ENCODE measurements at regions not wholly inside any gene's neighbourhood (a gene's known extent, or its start where the extent isn't known, plus 50 kb on each side); places are given as distances from the start of the nearest gene placed in this dataset.
"Not testable (repeated sequence)": the region's sequence is repeated elsewhere in the genome, so short reads cannot be mapped to it uniquely, and the experiment has no call there.

DNA sequence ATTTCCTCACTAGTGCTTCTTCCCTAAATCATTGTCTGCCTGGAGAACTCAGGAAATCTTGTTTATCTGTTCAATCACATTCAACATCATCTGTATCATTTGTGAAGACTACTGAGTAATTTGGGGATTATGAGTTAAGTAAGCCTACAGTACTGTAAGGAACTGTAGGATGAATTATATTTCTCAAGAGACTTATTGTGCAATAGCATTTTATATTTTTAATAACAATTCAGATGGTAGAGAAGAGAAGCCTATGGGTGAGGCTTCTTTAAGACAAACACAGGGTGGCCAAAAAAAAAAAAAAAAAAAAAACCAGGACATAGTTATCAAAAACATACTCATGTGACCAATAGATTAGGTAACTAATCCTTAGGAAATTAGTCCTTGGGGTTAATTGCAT, 282.7 kb downstream of the FAM181B start:
- no peak for ATAC-seq
- no peaks in the 10 kb centered on the region for H3K27me3 Mint-ChIP-seq (ENCODE audit: low read depth)
- H3K9me3 Mint-ChIP-seq (ENCODE audit: insufficient read depth), result no peaks in the 10 kb centered on the region

DNA sequence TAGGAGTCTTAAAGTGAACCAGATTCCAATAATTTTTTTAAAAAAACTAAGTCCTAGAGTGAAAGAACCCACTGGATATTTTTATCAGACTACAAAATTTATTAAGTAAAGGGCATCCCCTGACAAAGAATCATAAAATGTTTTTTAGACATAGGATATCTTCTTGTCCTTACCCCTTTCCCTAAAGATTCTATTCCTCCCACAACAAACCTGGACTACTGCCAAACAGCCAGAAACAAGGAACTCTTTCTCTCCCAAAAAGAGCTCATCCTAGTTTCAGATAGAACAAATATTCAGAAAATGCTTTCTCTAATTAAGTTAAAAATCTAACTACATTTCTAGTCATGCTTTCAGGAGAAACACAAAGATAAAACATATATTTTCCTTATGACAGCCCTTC, 327.1 kb downstream of the FAM181B start:
- ATAC-seq, result no peak
- POLR2A ChIA-PET, result no interaction called here
- H3K27ac Mint-ChIP-seq, result no peak overlapping the region

More for the DNA sequence above, 282.7 kb downstream of the FAM181B start:
- Mint-ChIP-seq H3K36me3 (ENCODE audit: low read depth) (no peaks in the 10 kb centered on the region), H3K4me3 (no peak overlapping the region), H3K4me1 (ENCODE audit: low read depth) (no peaks in the 10 kb centered on the region), H3K27ac (no peak overlapping the region)
- no peak for DNase-seq
- ChIA-PET POLR2A (no interaction called here), CTCF (no interaction called here)

DNA sequence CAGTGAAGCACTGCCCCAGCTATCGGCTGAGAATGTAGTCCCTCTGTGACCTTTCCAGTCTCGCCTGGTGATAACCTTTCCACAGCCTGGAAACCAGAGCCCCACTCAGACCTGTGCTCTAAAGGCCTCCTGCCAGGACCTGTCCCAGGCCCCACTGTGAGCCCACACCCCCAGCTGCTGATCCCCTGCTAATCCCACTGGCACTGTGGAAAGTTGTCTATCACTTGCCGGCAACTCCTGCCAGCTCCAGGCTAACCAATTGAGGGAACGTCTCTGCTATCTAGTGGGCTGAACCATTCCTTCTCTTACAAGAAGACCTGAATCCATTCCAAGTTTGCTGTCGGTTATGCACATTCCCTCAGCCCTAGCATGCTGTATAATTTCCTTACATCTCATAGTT, 328.2 kb downstream of the FAM181B start:
- Mint-ChIP-seq H3K4me1 (ENCODE audit: low read depth) (no peaks in the 10 kb centered on the region), H3K36me3 (ENCODE audit: low read depth) (no peaks in the 10 kb centered on the region), H3K9me3 (ENCODE audit: insufficient read depth) (peaks cover 8% of the 10 kb centered on the region), H3K27me3 (ENCODE audit: low read depth) (no peaks in the 10 kb centered on the region), H3K27ac (no peak overlapping the region), H3K4me3 (no peak overlapping the region)
- ATAC-seq (no peak), DNase-seq (no peak)
- ChIA-PET CTCF (no interaction called here), POLR2A (no interaction called here)

More for the DNA sequence above, 327.1 kb downstream of the FAM181B start:
- H3K4me1 Mint-ChIP-seq (ENCODE audit: low read depth), result no peaks in the 10 kb centered on the region
- H3K27me3 Mint-ChIP-seq (ENCODE audit: low read depth), result no peaks in the 10 kb centered on the region
- CTCF ChIA-PET, result no interaction called here
- peaks cover 5% of the 10 kb centered on the region for H3K9me3 Mint-ChIP-seq (ENCODE audit: insufficient read depth)
- no peak for DNase-seq
- H3K36me3 Mint-ChIP-seq (ENCODE audit: low read depth), result no peaks in the 10 kb centered on the region
- no peak overlapping the region for H3K4me3 Mint-ChIP-seq

DNA sequence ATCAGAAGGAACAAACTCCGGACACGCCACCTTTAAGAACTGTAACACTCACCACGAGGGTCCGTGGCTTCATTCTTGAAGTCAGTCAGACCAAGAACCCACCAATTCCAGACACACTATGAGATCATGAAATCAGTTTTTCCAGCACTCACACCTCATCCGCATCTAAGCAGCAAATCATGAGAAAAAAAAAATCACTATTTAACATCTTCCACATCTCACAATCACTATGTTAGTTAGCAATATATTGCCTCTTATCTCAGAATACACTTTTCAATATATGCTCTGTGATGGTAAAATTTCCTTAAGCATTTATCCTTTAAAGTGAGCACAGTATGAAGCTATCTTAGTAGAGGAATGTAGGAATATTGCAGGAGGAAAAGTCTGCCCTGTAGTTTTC, 328.7 kb downstream of the FAM181B start:
- Mint-ChIP-seq H3K27ac (no peak overlapping the region), H3K4me3 (no peak overlapping the region), H3K4me1 (ENCODE audit: low read depth) (no peaks in the 10 kb centered on the region), H3K36me3 (ENCODE audit: low read depth) (no peaks in the 10 kb centered on the region), H3K27me3 (ENCODE audit: low read depth) (no peaks in the 10 kb centered on the region), H3K9me3 (ENCODE audit: insufficient read depth) (peaks cover 8% of the 10 kb centered on the region)
- no peak for ATAC-seq
- ChIA-PET POLR2A (no interaction called here), CTCF (no interaction called here)
- DNase-seq, result no peak

DNA sequence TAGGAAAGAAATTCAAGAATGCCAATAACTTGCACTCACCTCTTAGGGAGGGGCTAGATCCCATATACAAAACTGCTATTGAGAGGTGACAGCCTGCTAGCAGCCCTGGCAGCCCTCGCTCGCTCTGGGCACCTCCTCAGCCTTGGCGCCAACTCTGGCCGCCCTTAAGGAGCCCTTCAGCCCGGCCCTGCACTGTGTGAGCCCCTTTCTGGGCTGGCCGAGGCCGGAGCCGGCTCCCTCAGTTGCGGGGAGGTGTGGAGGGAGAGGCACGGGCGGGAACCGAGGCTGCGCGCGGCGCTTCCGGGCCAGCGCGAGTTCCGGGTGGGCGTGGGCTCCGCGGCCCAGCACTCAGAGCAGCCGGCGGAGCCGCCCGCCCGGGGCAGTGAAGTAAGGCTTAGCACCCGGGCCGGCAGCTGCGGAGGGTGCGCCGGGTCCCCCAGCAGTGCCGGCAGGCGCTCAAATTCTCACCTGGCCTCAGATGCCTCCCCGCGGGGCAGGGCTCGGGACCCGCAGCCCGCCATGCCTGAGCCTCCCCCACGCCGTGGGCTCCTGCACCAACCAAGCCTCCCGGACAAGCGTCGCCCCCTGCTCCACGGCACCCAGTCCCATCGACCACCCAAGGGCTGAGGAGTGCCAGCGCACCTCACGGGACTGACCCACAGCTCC, 329.9 kb downstream of the FAM181B start:
- ATAC-seq (no peak), DNase-seq (no peak)
- Mint-ChIP-seq H3K27me3 (ENCODE audit: low read depth) (no peaks in the 10 kb centered on the region), H3K27ac (no peak overlapping the region), H3K4me1 (ENCODE audit: low read depth) (no peaks in the 10 kb centered on the region), H3K9me3 (ENCODE audit: insufficient read depth) (peaks cover 8% of the 10 kb centered on the region), H3K4me3 (no peak overlapping the region), H3K36me3 (ENCODE audit: low read depth) (no peaks in the 10 kb centered on the region)
- POLR2A ChIA-PET, result no interaction called here
- CTCF ChIA-PET, result no interaction called here

DNA sequence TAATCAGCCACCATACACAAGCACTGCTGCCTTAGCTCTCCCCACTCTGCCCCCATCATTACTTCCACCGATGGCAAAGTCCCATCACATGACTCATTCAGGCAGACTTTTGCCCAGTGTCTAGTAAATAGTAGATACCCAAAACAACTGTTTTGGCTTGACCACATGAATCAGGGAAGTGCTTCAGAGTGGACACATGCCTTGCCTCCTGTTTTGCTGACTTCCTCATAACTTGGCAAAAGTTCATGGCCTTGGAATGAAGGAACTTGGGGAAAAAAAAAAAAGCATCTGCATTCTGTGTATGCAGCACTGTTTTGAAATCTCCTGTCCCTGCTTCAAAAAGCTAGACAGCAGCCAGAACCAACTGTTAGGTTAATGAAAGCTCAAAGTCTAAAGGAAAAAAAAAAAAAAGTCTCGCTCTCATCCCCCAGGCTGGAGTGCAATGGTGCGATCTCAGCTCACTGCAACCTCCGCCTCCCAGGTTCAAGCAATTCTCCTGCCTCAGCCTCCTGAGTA, 335.3 kb downstream of the FAM181B start:
- ATAC-seq, result no peak
- ChIA-PET POLR2A (no interaction called here), CTCF (no interaction called here)
- Mint-ChIP-seq H3K27ac (no peak overlapping the region), H3K4me3 (no peak overlapping the region), H3K27me3 (ENCODE audit: low read depth) (no peaks in the 10 kb centered on the region), H3K36me3 (ENCODE audit: low read depth) (no peaks in the 10 kb centered on the region), H3K4me1 (ENCODE audit: low read depth) (no peaks in the 10 kb centered on the region), H3K9me3 (ENCODE audit: insufficient read depth) (peaks cover 7% of the 10 kb centered on the region)
- no peak for DNase-seq

DNA sequence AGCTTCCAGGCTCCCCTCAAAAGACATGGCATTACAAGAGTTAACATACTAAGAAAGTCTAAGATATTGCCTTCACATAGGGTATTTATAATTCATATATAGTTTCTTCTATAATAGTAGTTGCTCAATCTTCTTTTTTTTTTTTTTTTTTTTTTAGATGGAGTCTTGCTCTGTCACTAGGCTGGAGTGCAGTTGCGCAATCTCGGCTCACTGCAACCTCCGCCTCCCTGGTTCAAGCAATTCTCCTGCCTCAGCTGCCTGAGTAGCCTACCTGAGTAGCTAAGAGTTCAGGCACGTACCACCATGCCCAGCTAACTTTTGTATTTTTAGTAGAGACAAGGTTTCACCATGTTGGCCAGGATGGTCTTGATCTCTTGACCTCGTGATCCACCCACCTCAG, 337.0 kb downstream of the FAM181B start:
- ATAC-seq; H3K27ac Mint-ChIP-seq; POLR2A ChIA-PET; H3K36me3 Mint-ChIP-seq (ENCODE audit: low read depth); H3K27me3 Mint-ChIP-seq (ENCODE audit: low read depth); H3K9me3 Mint-ChIP-seq (ENCODE audit: insufficient read depth); H3K4me3 Mint-ChIP-seq; H3K4me1 Mint-ChIP-seq (ENCODE audit: low read depth); DNase-seq; CTCF ChIA-PET: not testable (repeated sequence)

DNA sequence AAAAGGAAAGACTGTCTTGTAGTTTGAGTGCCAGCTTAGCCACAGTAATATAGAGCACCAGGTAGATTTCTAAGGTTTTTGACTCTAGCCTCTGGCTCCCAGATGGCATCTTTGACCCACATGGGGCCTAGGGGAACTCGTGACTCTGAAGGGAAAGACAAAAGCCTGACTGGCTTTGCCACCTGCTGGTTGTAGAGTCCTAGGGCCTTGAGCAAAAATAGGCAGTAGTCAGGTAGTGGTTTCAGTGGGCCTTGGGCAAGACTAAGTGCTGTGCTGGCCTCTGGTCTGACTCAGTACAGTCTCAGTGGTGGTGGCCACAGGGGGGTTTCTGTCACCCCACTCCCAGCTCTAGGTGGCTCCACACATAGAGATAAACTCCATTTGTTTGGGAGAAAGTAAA, 349.4 kb downstream of the FAM181B start:
- Mint-ChIP-seq H3K27me3 (ENCODE audit: low read depth) (no peaks in the 10 kb centered on the region), H3K4me1 (ENCODE audit: low read depth) (no peaks in the 10 kb centered on the region), H3K27ac (no peak overlapping the region), H3K36me3 (ENCODE audit: low read depth) (no peaks in the 10 kb centered on the region), H3K4me3 (no peak overlapping the region), H3K9me3 (ENCODE audit: insufficient read depth) (no peaks in the 10 kb centered on the region)
- CTCF ChIA-PET, result no interaction called here
- DNase-seq, result no peak
- ATAC-seq, result no peak
- POLR2A ChIA-PET, result no interaction called here

DNA sequence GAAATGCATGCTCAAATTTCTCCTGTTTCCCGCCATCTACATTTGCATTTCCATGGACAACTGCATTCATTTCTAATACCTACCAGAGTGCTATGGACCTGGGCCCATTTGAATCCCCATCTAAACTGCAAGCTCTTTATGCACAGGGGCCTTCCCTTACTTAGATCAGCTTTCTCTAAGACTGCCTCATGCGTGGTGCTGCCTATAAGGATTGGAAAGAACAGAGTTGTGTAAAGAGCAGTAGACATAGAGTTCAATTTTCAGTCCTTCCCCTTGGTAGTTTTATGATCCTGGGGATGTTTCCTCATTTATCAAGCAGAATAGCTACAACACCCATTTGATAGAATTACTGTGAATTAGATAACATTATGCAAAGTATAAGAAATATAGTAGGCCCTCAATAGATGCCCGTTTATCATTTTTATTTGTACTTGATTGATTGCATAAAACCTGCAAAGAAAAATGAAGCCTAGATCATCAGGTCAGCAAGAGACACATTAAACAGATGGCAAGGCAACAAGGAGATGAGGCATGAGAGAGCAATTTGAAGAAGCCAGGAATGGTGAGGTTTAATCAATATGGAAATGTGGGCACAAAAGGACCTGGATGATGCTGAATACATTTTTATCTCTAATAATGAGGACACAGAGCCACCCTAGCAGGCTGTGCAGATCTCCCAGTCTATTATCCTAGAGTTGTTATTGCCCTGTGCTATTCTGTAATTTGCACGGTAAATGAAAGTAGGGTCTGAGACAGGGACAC, 359.7 kb downstream of the FAM181B start:
- no peaks in the 10 kb centered on the region for H3K4me1 Mint-ChIP-seq (ENCODE audit: low read depth)
- H3K4me3 Mint-ChIP-seq, result no peak overlapping the region
- H3K27ac Mint-ChIP-seq, result no peak overlapping the region
- POLR2A ChIA-PET, result no interaction called here
- no peaks in the 10 kb centered on the region for H3K27me3 Mint-ChIP-seq (ENCODE audit: low read depth)
- no peaks in the 10 kb centered on the region for H3K36me3 Mint-ChIP-seq (ENCODE audit: low read depth)
- CTCF ChIA-PET, result no interaction called here
- ATAC-seq, result no peak
- DNase-seq, result no peak
- H3K9me3 Mint-ChIP-seq (ENCODE audit: insufficient read depth), result no peaks in the 10 kb centered on the region

DNA sequence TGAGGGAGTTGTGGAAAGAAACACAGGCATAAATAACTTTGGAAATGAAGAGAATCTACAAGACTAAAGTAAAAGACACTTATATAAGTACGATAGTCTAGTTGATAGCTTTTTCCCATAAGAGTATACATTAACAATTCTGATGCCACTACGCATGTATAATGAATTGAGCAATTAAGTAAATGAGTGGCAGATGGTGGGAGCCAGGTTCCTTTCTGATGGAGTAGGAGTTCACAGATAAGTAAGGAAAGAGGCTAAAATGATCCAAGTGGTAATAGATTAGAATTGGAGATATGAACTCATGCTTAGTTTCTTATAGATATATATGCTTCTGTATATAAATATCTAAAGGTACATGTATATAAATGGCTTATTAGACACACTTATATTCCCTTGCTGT, 368.3 kb downstream of the FAM181B start:
- CTCF ChIA-PET, result no interaction called here
- H3K9me3 Mint-ChIP-seq (ENCODE audit: insufficient read depth), result no peaks in the 10 kb centered on the region
- ATAC-seq, result no peak
- no peaks in the 10 kb centered on the region for H3K4me1 Mint-ChIP-seq (ENCODE audit: low read depth)
- H3K27me3 Mint-ChIP-seq (ENCODE audit: low read depth), result no peaks in the 10 kb centered on the region
- H3K27ac Mint-ChIP-seq, result no peak overlapping the region
- no peaks in the 10 kb centered on the region for H3K36me3 Mint-ChIP-seq (ENCODE audit: low read depth)
- POLR2A ChIA-PET, result no interaction called here
- no peak overlapping the region for H3K4me3 Mint-ChIP-seq
- no peak for DNase-seq

DNA sequence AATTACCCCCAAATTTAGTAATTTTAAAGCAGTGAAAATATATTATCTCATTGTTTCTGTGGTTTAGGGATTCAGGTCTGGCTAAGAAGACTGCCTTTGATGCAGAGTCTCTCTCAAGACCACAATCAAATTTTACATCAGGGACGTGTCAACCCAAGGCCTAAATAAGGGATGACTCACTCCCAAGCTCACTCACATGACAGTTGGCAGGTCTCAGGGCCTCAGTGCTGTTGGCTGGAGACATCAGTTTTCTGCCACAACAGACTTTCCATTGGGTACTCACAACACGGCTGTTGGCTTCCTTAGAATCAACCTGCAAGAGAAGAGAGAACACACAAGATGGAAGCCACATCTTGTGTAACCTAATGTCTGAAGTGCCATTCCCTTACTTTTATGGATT, 377.3 kb downstream of the FAM181B start:
- ChIA-PET CTCF (no interaction called here), POLR2A (no interaction called here)
- Mint-ChIP-seq H3K4me1 (ENCODE audit: low read depth) (no peaks in the 10 kb centered on the region), H3K4me3 (no peak overlapping the region), H3K36me3 (ENCODE audit: low read depth) (no peaks in the 10 kb centered on the region), H3K27ac (no peak overlapping the region), H3K27me3 (ENCODE audit: low read depth) (no peaks in the 10 kb centered on the region), H3K9me3 (ENCODE audit: insufficient read depth) (no peaks in the 10 kb centered on the region)
- ATAC-seq (no peak), DNase-seq (no peak)

DNA sequence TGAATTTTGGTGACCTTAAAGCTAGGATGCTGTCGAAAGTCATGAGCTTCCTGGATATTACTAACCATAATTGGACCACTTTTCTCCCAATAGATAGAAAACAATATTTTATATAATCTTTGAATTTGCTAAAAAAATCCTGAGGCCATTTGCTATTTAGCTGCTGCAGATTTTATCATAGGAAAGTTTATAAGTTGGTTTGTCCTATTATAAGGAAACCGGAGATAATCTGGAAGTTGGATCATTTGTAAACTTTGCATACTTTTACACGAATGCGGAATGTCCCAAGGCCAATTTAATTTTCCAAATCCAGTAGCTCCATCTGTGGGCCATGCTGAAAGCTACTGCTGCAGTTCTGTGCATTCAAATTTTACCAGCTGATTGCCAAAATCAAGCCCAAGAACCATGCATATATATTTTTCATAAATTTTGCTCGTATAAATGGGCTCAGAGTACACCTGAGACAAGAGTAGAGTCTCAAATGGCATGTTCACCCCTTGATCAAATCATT, 378.3 kb downstream of the FAM181B start:
- Mint-ChIP-seq H3K36me3 (ENCODE audit: low read depth) (no peaks in the 10 kb centered on the region), H3K4me3 (no peak overlapping the region), H3K4me1 (ENCODE audit: low read depth) (no peaks in the 10 kb centered on the region), H3K27ac (no peak overlapping the region), H3K9me3 (ENCODE audit: insufficient read depth) (no peaks in the 10 kb centered on the region), H3K27me3 (ENCODE audit: low read depth) (no peaks in the 10 kb centered on the region)
- DNase-seq, result no peak
- ChIA-PET POLR2A (no interaction called here), CTCF (no interaction called here)
- ATAC-seq, result no peak
